ENCODE measurements at regions not wholly inside any gene's neighbourhood (a gene's known extent, or its start where the extent isn't known, plus 50 kb on each side); places are given as distances from the start of the nearest gene placed in this dataset.

GRCh38 chr13:76385586-76385985, 500.6 kb downstream of the KCTD12 start:
- TF ChIP-seq EZH2 (IDR thresholded peaks at IDR 0.05) = no peak
- TF ChIP-seq POLR2AphosphoS5 (IDR thresholded peaks at IDR 0.05; ENCODE audit: borderline replicate concordance, low read depth, low read length) = no peak
